ENCODE measurements at regions not wholly inside any gene's neighbourhood (a gene's known extent, or its start where the extent isn't known, plus 50 kb on each side); places are given as distances from the start of the nearest gene placed in this dataset.
"Not testable (repeated sequence)": the region's sequence is repeated elsewhere in the genome, so short reads cannot be mapped to it uniquely, and the experiment has no call there.

GRCh38 chr1:148386031-148386398 is 97.1 kb downstream of the PPIAL4G start:
- not testable (repeated sequence) for DNase-seq (ENCODE audit: low read depth in 3 of 3)

GRCh38 chr1:148385371-148386030 is 97.6 kb downstream of the PPIAL4G start:
- DNase-seq (ENCODE audit: low read depth in 3 of 3), result no peak

GRCh38 chr1:148383966-148384365 is 99.1 kb downstream of the PPIAL4G start:
- no peak for DNase-seq (ENCODE audit: low read depth in 3 of 3)

GRCh38 chr1:148379697-148380096 is 103.4 kb downstream of the PPIAL4G start:
- DNase-seq (ENCODE audit: low read depth in 3 of 3), result no peak

- no peak for DNase-seq (ENCODE audit: low read depth in 3 of 3)
Observed at GRCh38 chr1:148379170-148379500, 104.0 kb downstream of the PPIAL4G start.

- DNase-seq (ENCODE audit: low read depth in 3 of 3), result not testable (repeated sequence)
Observed at GRCh38 chr1:148377992-148378391, 105.1 kb downstream of the PPIAL4G start.

- not testable (repeated sequence) for DNase-seq (ENCODE audit: low read depth in 3 of 3)
Observed at GRCh38 chr1:148377045-148377444, 106.1 kb downstream of the PPIAL4G start.

- no peak for DNase-seq (ENCODE audit: low read depth in 3 of 3)
Observed at GRCh38 chr1:148374101-148374500, 109.0 kb downstream of the PPIAL4G start.

- no peak for DNase-seq (ENCODE audit: low read depth in 3 of 3)
Observed at GRCh38 chr1:148373192-148373925, 109.7 kb downstream of the PPIAL4G start.

GRCh38 chr1:148372731-148373130 is 110.4 kb downstream of the PPIAL4G start:
- no peak for DNase-seq (ENCODE audit: low read depth in 3 of 3)

GRCh38 chr1:148372051-148372726 is 110.9 kb downstream of the PPIAL4G start:
- DNase-seq (ENCODE audit: low read depth in 3 of 3), result not testable (repeated sequence)

- DNase-seq (ENCODE audit: low read depth in 3 of 3), result peak; percentile 16 to 55 (median 50)
Observed at GRCh38 chr1:148371551-148371994, 111.5 kb downstream of the PPIAL4G start.

- not testable (repeated sequence) for DNase-seq (ENCODE audit: low read depth in 3 of 3)
Observed at GRCh38 chr1:148370661-148371060, 112.4 kb downstream of the PPIAL4G start.

- no peak for DNase-seq (ENCODE audit: low read depth in 3 of 3)
Observed at GRCh38 chr1:148367596-148367995, 115.5 kb downstream of the PPIAL4G start.

- DNase-seq (ENCODE audit: low read depth in 3 of 3), result not testable (repeated sequence)
Observed at GRCh38 chr1:148366136-148366753, 116.9 kb downstream of the PPIAL4G start.

- not testable (repeated sequence) for DNase-seq (ENCODE audit: low read depth in 3 of 3)
Observed at GRCh38 chr1:148365151-148365550, 118.0 kb downstream of the PPIAL4G start.

- DNase-seq (ENCODE audit: low read depth in 3 of 3), result not testable (repeated sequence)
Observed at GRCh38 chr1:148363979-148364378, 119.1 kb downstream of the PPIAL4G start.

- no peak for DNase-seq (ENCODE audit: low read depth in 3 of 3)
Observed at GRCh38 chr1:148363439-148363810, 119.7 kb downstream of the PPIAL4G start.

- DNase-seq (ENCODE audit: low read depth in 3 of 3), result peak in 2 of 3 experiments; percentile 33 to 35
Observed at GRCh38 chr1:148362626-148363438, 120.3 kb downstream of the PPIAL4G start.

- DNase-seq (ENCODE audit: low read depth in 3 of 3), result no peak
Observed at GRCh38 chr1:148362216-148362611, 120.9 kb downstream of the PPIAL4G start.

GRCh38 chr1:148361427-148362215 is 121.5 kb downstream of the PPIAL4G start:
- peak in 2 of 3 experiments; percentile 32 to 35 for DNase-seq (ENCODE audit: low read depth in 3 of 3)

All from stimulated activated CD4-positive, alpha-beta T cell treated with anti-CD3 and anti-CD28 coated beads, TNF-alpha, amount 100 ng/mL, for 4 hours (primary cell).